Stimulated activated CD4-positive, alpha-beta T cell treated with anti-CD3 and anti-CD28 coated beads, Interleukin-4, amount 100 ng/mL, for 4 hours (primary cell): ENCODE measurements at regions not wholly inside any gene's neighbourhood (a gene's known extent, or its start where the extent isn't known, plus 50 kb on each side); places are given as distances from the start of the nearest gene placed in this dataset.
"Not testable (repeated sequence)": the region's sequence is repeated elsewhere in the genome, so short reads cannot be mapped to it uniquely, and the experiment has no call there.

Experiments
- DNase-seq, 2 experiments: peaks; one replicate each; pipeline ENCODE4 v3.0.0-alpha.2; 2020

- no peak for DNase-seq
These were observed 155.0 kb upstream of the SRD5A2 start for GRCh38 chr2:31735716-31736115.

- no peak for DNase-seq
These were observed 148.8 kb upstream of the SRD5A2 start for GRCh38 chr2:31729442-31730092.

- DNase-seq, result no peak
These were observed 148.3 kb upstream of the SRD5A2 start for GRCh38 chr2:31729065-31729439.

GRCh38 chr2:31728406-31729064 is 147.8 kb upstream of the SRD5A2 start:
- no peak for DNase-seq

- no peak for DNase-seq
These were observed 145.7 kb upstream of the SRD5A2 start for GRCh38 chr2:31726457-31726856.

- no peak for DNase-seq
These were observed 144.7 kb upstream of the SRD5A2 start for GRCh38 chr2:31725444-31725843.

GRCh38 chr2:31711737-31712136 is 131.0 kb upstream of the SRD5A2 start:
- no peak for DNase-seq

GRCh38 chr2:31710121-31710520 is 129.4 kb upstream of the SRD5A2 start:
- no peak for DNase-seq

GRCh38 chr2:31707992-31708391 is 127.3 kb upstream of the SRD5A2 start:
- DNase-seq, result no peak

- DNase-seq, result no peak
These were observed 123.9 kb upstream of the SRD5A2 start for GRCh38 chr2:31704561-31705212.

GRCh38 chr2:31703253-31703652 is 122.5 kb upstream of the SRD5A2 start:
- no peak for DNase-seq

- DNase-seq, result no peak
These were observed 118.0 kb upstream of the SRD5A2 start for GRCh38 chr2:31698722-31699121.

- DNase-seq, result no peak
These were observed 115.3 kb upstream of the SRD5A2 start for GRCh38 chr2:31696068-31696467.

GRCh38 chr2:31694444-31694843 is 113.7 kb upstream of the SRD5A2 start:
- no peak for DNase-seq

GRCh38 chr2:31693882-31694281 is 113.1 kb upstream of the SRD5A2 start:
- DNase-seq, result no peak

- no peak for DNase-seq
These were observed 107.5 kb upstream of the SRD5A2 start for GRCh38 chr2:31688282-31688681.

GRCh38 chr2:31683506-31683905 is 102.8 kb upstream of the SRD5A2 start:
- not testable (repeated sequence) for DNase-seq

- no peak for DNase-seq
These were observed 94.8 kb upstream of the SRD5A2 start for GRCh38 chr2:31675485-31675901.

- DNase-seq, result no peak
These were observed 93.7 kb upstream of the SRD5A2 start for GRCh38 chr2:31674446-31674845.

- no peak for DNase-seq
These were observed 86.1 kb upstream of the SRD5A2 start for GRCh38 chr2:31666878-31667277.

GRCh38 chr2:31664949-31665724 is 84.4 kb upstream of the SRD5A2 start:
- no peak for DNase-seq

GRCh38 chr2:31660812-31661335 is 80.1 kb upstream of the SRD5A2 start:
- no peak for DNase-seq

GRCh38 chr2:31660165-31660564 is 79.4 kb upstream of the SRD5A2 start:
- no peak for DNase-seq
